ENCODE measurements at regions not wholly inside any gene's neighbourhood (a gene's known extent, or its start where the extent isn't known, plus 50 kb on each side); places are given as distances from the start of the nearest gene placed in this dataset.

- peaks cover 5 to 81% of the 10 kb centered on the region in 2 donors for H3K27me3 ChIP-seq
- no peaks in the 10 kb centered on the region for H3K9me3 ChIP-seq
Observed at GRCh38 chr6:28719275-28719940, 193.7 kb downstream of the GPX5 start.

DNA sequence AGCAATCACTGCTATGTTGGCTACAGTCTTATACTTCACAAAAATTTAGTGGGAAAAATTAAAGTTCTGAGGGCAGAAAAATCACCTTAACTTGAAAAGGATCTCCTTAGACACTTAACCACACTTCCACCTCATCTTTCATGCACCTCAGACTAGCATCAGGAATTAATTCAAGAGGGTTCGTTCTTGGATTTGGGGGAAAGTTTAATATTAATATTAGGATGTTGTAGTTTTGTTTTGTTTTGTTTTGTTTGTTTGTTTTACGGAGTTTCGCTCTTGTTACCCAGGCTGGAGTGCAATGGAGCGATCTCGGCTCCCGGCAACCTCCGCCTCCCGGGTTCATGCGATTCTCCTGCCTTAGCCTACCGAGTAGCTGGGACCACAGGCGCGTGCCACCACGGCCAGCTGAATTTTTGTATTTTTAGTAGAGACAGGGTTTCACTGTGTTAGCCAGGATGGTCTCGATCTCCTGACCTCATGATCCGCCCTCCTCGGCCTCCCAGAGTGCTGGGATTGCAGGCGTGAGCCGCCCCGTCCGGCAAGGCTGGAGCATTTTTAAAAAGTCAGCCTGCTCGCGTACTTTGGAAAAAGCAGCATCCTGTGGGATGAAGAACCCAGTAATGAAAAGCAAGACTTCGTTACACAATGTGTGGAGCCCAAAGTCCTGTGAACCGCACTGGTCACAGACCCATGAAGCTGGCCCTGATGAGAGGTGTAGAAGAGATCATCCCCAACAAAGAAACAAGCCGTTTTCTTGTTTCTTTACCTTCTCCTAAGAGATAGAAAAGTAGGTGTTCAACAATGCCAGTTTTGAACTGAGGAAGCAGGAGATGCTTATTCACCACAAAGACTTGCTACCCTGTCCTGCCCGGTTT is 194.9 kb downstream of the GPX5 start:
- Histone ChIP-seq H3K9me3 (no peaks in the 10 kb centered on the region), H3K27ac (no peak overlapping the region), H3K4me1 (no peaks in the 10 kb centered on the region), H3K27me3 (peaks cover 5 to 89% of the 10 kb centered on the region in 2 donors), H3K36me3 (no peaks in the 10 kb centered on the region), H3K4me3 (no peak overlapping the region)
- intact Hi-C loops (cut with DNase I): no loop called here
- TF ChIP-seq CTCF (IDR thresholded peaks at IDR 0.05): no peak
- DNase-seq (no peak), ATAC-seq (no peak)

More at GRCh38 chr6:28719275-28719940, 193.7 kb downstream of the GPX5 start:
- Histone ChIP-seq H3K36me3 (no peaks in the 10 kb centered on the region), H3K4me3 (no peak overlapping the region), H3K27ac (no peak overlapping the region), H3K4me1 (no peaks in the 10 kb centered on the region)
- no peak for TF ChIP-seq CTCF (IDR thresholded peaks at IDR 0.05)
- no peak for ATAC-seq
- intact Hi-C loops (cut with DNase I): no loop called here
- no peak for DNase-seq

GRCh38 chr6:28721372-28721771 is 195.7 kb downstream of the GPX5 start:
- Histone ChIP-seq H3K4me1 (no peaks in the 10 kb centered on the region), H3K27ac (no peak overlapping the region), H3K36me3 (no peaks in the 10 kb centered on the region), H3K4me3 (no peak overlapping the region), H3K9me3 (no peaks in the 10 kb centered on the region), H3K27me3 (peaks cover 5 to 91% of the 10 kb centered on the region in 2 donors)
- no peak for TF ChIP-seq CTCF (IDR thresholded peaks at IDR 0.05)
- intact Hi-C loops (cut with DNase I): no loop called here
- DNase-seq (no peak), ATAC-seq (no peak)

DNA sequence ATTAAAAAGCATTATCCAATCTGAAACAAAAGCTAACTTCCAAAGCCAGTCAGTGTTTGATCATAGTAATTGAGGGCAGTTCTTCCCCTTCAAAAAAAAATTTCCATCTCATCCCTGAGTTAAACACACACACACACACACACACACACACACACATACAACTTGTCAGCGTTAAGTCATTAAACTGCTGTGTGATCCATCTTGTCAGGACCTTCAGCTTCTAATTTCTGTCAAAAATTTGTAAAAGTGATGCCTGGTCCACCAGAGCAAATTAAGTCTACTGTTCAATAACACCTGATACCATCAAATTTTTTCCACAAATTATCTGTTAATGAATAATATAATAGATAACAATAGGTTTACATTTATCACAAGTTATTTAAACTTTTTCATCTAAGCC is 198.7 kb downstream of the GPX5 start:
- intact Hi-C loops (cut with DNase I): no loop called here
- H3K27me3 ChIP-seq: peaks cover 10 to 91% of the 10 kb centered on the region in 2 donors

More for the DNA sequence above, 198.7 kb downstream of the GPX5 start:
- H3K27ac ChIP-seq: no peak overlapping the region
- H3K36me3 ChIP-seq: no peaks in the 10 kb centered on the region
- ATAC-seq (no peak), DNase-seq (no peak)
- H3K9me3 ChIP-seq: no peaks in the 10 kb centered on the region
- no peak for TF ChIP-seq CTCF (IDR thresholded peaks at IDR 0.05)
- H3K4me1 ChIP-seq: peaks cover 0 to 5% of the 10 kb centered on the region in 2 donors
- no peak overlapping the region for H3K4me3 ChIP-seq
